Activated naive CD4-positive, alpha-beta T cell treated with anti-CD3 and anti-CD28 coated beads, Interleukin-2, amount 50 U/mL, for 24 hours (primary cell): ENCODE measurements at regions not wholly inside any gene's neighbourhood (a gene's known extent, or its start where the extent isn't known, plus 50 kb on each side); places are given as distances from the start of the nearest gene placed in this dataset.
"Not testable (repeated sequence)": the region's sequence is repeated elsewhere in the genome, so short reads cannot be mapped to it uniquely, and the experiment has no call there.

Source experiments
- H3K27ac Mint-ChIP-seq: one replicate; pipeline ENCODE4 v1.8.0; 2021; ENCODE audit warnings: mild to moderate bottlenecking, mixed read lengths
- H3K27me3 Mint-ChIP-seq: one replicate; pipeline ENCODE4 v1.8.0; 2021; ENCODE audit warnings: mixed read lengths
- H3K36me3 Mint-ChIP-seq: one replicate; pipeline ENCODE4 v1.8.0; 2021; ENCODE audit warnings: mixed read lengths
- H3K4me1 Mint-ChIP-seq: one replicate; pipeline ENCODE4 v1.8.0; 2021; ENCODE audit warnings: mixed read lengths
- H3K4me3 Mint-ChIP-seq: one replicate; pipeline ENCODE4 v1.8.0; 2021; ENCODE audit warnings: mild to moderate bottlenecking, mixed read lengths
- H3K9me3 Mint-ChIP-seq: one replicate; pipeline ENCODE4 v1.8.0; 2021; ENCODE audit warnings: mixed read lengths

GRCh38 chr9:30851600-30851999 lies 1532.8 kb upstream of the ACO1 start:
- Mint-ChIP-seq H3K4me3 (no peak overlapping the region), H3K9me3 (no peaks in the 10 kb centered on the region), H3K27ac (no peak overlapping the region)

DNA sequence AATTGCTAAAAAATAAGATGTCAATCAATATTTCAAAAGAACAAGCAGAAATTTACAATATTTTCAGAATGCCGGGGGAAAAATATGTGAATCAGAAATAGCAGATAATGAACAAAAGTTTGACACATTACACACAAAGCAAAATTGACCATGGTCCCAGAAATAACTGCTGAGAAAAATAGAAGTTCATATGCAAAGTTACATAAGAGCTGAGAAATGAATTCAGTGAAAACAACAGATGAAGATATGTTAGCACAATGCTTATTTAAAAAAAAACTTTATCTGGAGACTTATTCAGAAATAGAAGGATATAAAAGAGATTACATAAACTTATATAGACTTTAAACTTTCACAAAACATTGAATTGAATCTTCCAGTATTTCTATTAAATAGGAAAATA lies 1483.7 kb upstream of the ACO1 start:
- Mint-ChIP-seq H3K4me1 (no peaks in the 10 kb centered on the region), H3K9me3 (no peaks in the 10 kb centered on the region), H3K36me3 (no peaks in the 10 kb centered on the region), H3K4me3 (no peak overlapping the region), H3K27me3 (no peaks in the 10 kb centered on the region), H3K27ac (no peak overlapping the region)

More at GRCh38 chr9:30851600-30851999, 1532.8 kb upstream of the ACO1 start:
- H3K4me1 Mint-ChIP-seq = no peaks in the 10 kb centered on the region
- peaks cover 3% of the 10 kb centered on the region for H3K27me3 Mint-ChIP-seq
- no peaks in the 10 kb centered on the region for H3K36me3 Mint-ChIP-seq

DNA sequence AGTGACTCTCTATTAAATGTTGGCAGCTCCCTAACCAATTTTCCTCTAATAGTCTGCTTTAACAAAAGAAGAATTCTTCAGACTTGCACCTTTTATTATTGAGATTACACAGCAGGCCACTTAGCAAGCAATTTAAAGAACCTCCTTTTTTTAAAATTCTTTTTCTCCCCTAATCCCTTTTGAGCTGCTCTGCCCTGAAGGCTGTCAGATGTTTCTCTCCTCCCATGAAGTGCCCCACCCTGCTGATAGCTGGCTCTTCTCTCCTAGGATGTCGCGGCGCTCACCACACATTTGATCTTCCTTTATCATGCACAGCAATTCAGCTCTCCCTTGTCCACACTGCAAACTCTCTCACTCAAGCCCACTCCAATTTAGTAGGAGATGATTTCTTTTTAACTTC lies 1471.1 kb upstream of the ACO1 start:
- H3K4me3 Mint-ChIP-seq = no peak overlapping the region
- no peaks in the 10 kb centered on the region for H3K36me3 Mint-ChIP-seq
- no peaks in the 10 kb centered on the region for H3K4me1 Mint-ChIP-seq
- H3K27ac Mint-ChIP-seq = no peak overlapping the region
- no peaks in the 10 kb centered on the region for H3K9me3 Mint-ChIP-seq
- peaks cover 1% of the 10 kb centered on the region for H3K27me3 Mint-ChIP-seq

GRCh38 chr9:30915451-30915850 lies 1469.0 kb upstream of the ACO1 start:
- Mint-ChIP-seq H3K4me3 (no peak overlapping the region), H3K27me3 (peaks cover 1% of the 10 kb centered on the region), H3K36me3 (no peaks in the 10 kb centered on the region)

GRCh38 chr9:30925126-30925525 lies 1459.3 kb upstream of the ACO1 start:
- Mint-ChIP-seq H3K4me3 (no peak overlapping the region), H3K4me1 (no peaks in the 10 kb centered on the region)

More at GRCh38 chr9:30915451-30915850, 1469.0 kb upstream of the ACO1 start:
- Mint-ChIP-seq H3K9me3 (no peaks in the 10 kb centered on the region), H3K4me1 (no peaks in the 10 kb centered on the region), H3K27ac (no peak overlapping the region)

DNA sequence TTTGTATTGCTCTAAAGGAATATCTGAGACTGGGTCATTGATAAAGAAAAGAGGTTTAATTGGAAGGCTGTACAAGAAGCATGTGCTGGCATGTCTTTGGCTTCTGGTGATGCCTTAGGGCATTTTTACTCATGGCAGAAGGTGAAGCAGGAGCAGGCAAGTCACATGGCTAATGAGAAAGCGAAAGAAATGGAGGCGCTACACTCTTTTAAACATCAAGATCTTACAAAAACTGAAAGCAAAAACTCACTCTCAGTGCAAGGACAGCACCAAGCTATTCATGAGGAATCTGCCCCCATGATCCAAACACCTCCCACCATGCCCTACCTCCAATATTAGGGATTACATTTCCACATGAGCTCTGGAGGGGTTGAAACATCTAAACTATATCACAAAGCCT lies 1458.8 kb upstream of the ACO1 start:
- Mint-ChIP-seq H3K4me1 (no peaks in the 10 kb centered on the region), H3K4me3 (no peak overlapping the region), H3K27ac (no peak overlapping the region), H3K9me3 (no peaks in the 10 kb centered on the region), H3K36me3 (no peaks in the 10 kb centered on the region), H3K27me3 (no peaks in the 10 kb centered on the region)

More at GRCh38 chr9:30925126-30925525, 1459.3 kb upstream of the ACO1 start:
- Mint-ChIP-seq H3K27me3 (no peaks in the 10 kb centered on the region), H3K36me3 (no peaks in the 10 kb centered on the region), H3K9me3 (no peaks in the 10 kb centered on the region), H3K27ac (no peak overlapping the region)

DNA sequence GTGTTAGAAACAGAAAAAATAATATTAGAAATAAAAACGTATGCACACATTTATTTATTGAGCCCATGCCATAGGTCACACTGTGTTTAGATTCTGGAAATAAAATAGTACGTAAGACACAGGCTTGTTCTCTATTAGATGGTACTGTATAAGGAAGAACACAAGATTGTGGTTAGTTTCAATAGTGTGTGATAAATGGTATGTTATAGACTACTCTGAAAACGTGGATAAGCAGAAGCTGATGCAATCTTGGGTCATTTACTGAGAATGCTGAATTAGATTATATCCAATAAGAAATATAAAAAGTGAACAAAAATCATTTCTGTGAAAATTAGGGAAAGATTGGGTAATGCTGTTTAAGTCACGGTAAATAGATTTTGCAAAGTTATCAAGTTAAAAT lies 1456.4 kb upstream of the ACO1 start:
- Mint-ChIP-seq H3K36me3 (no peaks in the 10 kb centered on the region), H3K27me3 (peaks cover 1% of the 10 kb centered on the region), H3K27ac (no peak overlapping the region), H3K9me3 (no peaks in the 10 kb centered on the region), H3K4me1 (no peaks in the 10 kb centered on the region), H3K4me3 (no peak overlapping the region)

DNA sequence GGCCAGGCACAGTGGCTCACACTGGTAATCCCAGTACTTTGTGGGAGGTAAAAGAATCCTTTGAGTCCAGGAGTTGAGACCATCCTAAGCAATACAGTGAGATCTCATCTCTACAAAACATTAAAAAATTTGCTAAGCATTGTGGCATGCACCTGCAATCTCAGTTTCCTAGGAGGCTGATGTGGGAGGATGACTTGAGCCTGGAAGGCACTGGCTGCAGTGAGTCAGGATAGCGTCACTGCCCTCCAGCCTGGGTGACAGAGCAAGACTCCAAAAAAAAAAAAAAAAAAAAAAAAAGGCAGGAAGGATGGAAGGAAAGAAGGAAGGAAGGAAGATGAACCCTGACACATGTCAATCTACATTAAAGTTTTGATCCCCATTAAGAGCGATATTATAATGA lies 1452.2 kb upstream of the ACO1 start:
- no peaks in the 10 kb centered on the region for H3K36me3 Mint-ChIP-seq
- H3K9me3 Mint-ChIP-seq = no peaks in the 10 kb centered on the region
- no peak overlapping the region for H3K4me3 Mint-ChIP-seq
- peaks cover 1% of the 10 kb centered on the region for H3K27me3 Mint-ChIP-seq
- no peaks in the 10 kb centered on the region for H3K4me1 Mint-ChIP-seq
- H3K27ac Mint-ChIP-seq = no peak overlapping the region

DNA sequence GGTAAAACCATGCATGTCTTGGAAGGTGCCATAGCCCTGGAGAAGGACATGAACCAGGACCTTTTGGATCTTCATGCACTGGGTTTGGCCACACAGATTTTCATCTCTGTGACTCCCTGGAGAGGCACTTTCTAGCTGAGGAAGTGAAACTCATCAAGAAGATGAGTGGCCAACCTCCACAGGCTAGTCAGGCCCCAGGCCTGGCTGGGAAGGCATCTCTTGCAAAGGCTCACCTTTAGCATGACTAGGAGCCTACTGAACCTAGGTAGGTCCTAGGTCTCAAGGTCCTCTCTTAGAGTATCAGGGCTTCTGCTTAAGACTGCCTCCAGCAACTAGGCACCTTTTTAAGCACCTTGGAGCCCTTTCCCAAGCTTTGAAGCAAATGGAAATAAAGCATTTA lies 1448.7 kb upstream of the ACO1 start:
- no peaks in the 10 kb centered on the region for H3K9me3 Mint-ChIP-seq

GRCh38 chr9:30937106-30937505 lies 1447.3 kb upstream of the ACO1 start:
- H3K9me3 Mint-ChIP-seq = no peaks in the 10 kb centered on the region
- no peak overlapping the region for H3K27ac Mint-ChIP-seq
- H3K27me3 Mint-ChIP-seq = peaks cover 1% of the 10 kb centered on the region
- H3K4me3 Mint-ChIP-seq = no peak overlapping the region
- H3K4me1 Mint-ChIP-seq = no peaks in the 10 kb centered on the region
- no peaks in the 10 kb centered on the region for H3K36me3 Mint-ChIP-seq

More for the DNA sequence above, 1448.7 kb upstream of the ACO1 start:
- H3K27me3 Mint-ChIP-seq = peaks cover 1% of the 10 kb centered on the region
- no peak overlapping the region for H3K27ac Mint-ChIP-seq
- H3K4me1 Mint-ChIP-seq = no peaks in the 10 kb centered on the region
- H3K36me3 Mint-ChIP-seq = no peaks in the 10 kb centered on the region
- no peak overlapping the region for H3K4me3 Mint-ChIP-seq

GRCh38 chr9:30942852-30943251 lies 1441.6 kb upstream of the ACO1 start:
- H3K4me1 Mint-ChIP-seq = not testable (repeated sequence)

DNA sequence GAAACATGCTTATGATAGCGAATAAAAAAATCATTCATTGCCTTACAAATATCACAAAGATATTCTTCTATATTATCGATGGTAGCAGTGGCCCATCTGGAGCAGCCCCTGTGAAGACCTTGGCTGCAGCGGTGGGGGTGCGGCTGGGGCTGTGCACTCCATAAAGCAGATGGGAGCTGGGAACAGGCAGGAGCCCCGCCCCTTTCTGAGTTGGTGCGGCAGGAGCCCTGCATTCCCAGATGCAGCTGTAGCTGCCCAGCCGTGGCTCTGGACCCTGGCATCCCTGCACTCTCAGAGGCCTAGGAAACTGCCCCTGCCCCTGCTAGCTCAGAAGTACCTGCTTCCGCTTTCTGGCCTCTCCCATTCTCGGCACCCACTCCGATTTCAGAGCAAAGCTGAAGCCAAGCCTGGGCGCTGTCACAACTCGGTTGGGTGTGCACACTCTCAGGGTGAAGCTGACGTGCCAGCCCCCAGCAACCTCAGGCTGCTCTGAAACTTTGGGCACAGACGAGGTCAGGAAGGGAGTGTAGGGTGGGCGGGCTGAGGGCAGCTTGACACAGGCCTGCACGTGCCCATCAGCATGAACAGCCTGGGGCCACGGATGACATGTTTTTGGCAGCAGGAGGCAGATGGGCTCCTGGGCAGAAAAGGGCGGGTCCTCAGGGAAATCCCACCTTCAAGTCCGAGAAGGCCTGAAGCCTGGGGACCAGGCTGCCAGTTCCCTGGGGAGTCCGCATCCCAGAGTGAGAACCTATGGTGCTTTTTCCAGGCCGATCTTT lies 1440.8 kb upstream of the ACO1 start:
- Mint-ChIP-seq H3K4me3 (no peak overlapping the region), H3K36me3 (no peaks in the 10 kb centered on the region), H3K4me1 (no peaks in the 10 kb centered on the region), H3K9me3 (peaks cover 15% of the 10 kb centered on the region), H3K27ac (no peak overlapping the region), H3K27me3 (no peaks in the 10 kb centered on the region)

More at GRCh38 chr9:30942852-30943251, 1441.6 kb upstream of the ACO1 start:
- H3K36me3 Mint-ChIP-seq, H3K4me3 Mint-ChIP-seq, H3K27me3 Mint-ChIP-seq: not testable (repeated sequence)
- H3K27ac Mint-ChIP-seq = peak overlapping the region; percentile 43
- H3K9me3 Mint-ChIP-seq = peaks cover 12% of the 10 kb centered on the region

DNA sequence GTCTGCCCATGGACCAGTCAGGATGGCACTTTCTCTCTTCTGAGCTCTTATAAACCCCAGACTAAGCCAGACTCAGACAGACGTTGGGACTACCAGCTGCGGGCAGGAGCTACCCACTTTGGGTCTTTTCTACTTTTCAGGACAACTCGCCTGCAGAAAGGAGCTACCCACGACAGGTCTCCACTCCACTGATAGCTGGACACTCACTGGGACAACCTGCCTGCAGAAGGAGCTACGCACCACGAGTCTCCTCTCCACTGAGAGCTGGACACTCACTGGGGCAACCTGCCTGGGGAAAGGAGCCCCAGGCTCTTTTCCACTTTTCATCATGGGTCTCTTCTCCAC lies 1440.2 kb upstream of the ACO1 start:
- H3K4me1 Mint-ChIP-seq = no peaks in the 10 kb centered on the region
- H3K9me3 Mint-ChIP-seq = peaks cover 20% of the 10 kb centered on the region
- no peaks in the 10 kb centered on the region for H3K36me3 Mint-ChIP-seq
- no peak overlapping the region for H3K27ac Mint-ChIP-seq
- no peaks in the 10 kb centered on the region for H3K27me3 Mint-ChIP-seq
- no peak overlapping the region for H3K4me3 Mint-ChIP-seq

- Mint-ChIP-seq H3K36me3 (no peaks in the 10 kb centered on the region), H3K27me3 (no peaks in the 10 kb centered on the region), H3K4me1 (no peaks in the 10 kb centered on the region), H3K9me3 (peaks cover 21% of the 10 kb centered on the region), H3K4me3 (no peak overlapping the region), H3K27ac (no peak overlapping the region)
Measured at GRCh38 chr9:30944741-30945280, 1439.6 kb upstream of the ACO1 start.

DNA sequence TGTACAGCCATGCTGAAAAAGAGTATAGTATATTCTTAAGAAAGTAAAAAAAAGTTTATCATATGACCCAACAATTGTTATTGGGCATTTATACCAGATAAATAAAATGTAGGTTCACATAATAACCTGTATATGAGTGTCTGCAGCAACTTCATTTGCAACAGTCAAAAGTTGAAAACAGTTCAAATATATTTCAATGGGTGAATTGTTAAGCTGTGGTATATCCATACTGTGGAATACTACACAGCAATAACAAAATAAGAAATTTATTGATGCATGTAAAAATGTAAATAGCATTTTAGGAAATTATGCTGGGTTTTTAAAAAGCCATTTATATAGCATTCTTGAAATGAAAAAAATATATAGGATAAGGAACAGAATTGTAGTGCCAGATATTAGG lies 1420.1 kb upstream of the ACO1 start:
- Mint-ChIP-seq H3K27me3 (peaks cover 5% of the 10 kb centered on the region), H3K4me1 (no peaks in the 10 kb centered on the region), H3K36me3 (no peaks in the 10 kb centered on the region), H3K27ac (no peak overlapping the region), H3K9me3 (no peaks in the 10 kb centered on the region), H3K4me3 (no peak overlapping the region)

- H3K9me3 Mint-ChIP-seq = no peaks in the 10 kb centered on the region
- no peaks in the 10 kb centered on the region for H3K4me1 Mint-ChIP-seq
- H3K27me3 Mint-ChIP-seq = peaks cover 6% of the 10 kb centered on the region
Measured at GRCh38 chr9:30967476-30967875, 1417.0 kb upstream of the ACO1 start.

GRCh38 chr9:30970186-30970585 lies 1414.3 kb upstream of the ACO1 start:
- Mint-ChIP-seq H3K9me3 (no peaks in the 10 kb centered on the region), H3K4me1 (no peaks in the 10 kb centered on the region), H3K27ac (no peak overlapping the region), H3K4me3 (no peak overlapping the region), H3K27me3 (peaks cover 2% of the 10 kb centered on the region), H3K36me3 (no peaks in the 10 kb centered on the region)

More at GRCh38 chr9:30967476-30967875, 1417.0 kb upstream of the ACO1 start:
- no peak overlapping the region for H3K4me3 Mint-ChIP-seq
- no peak overlapping the region for H3K27ac Mint-ChIP-seq
- H3K36me3 Mint-ChIP-seq = no peaks in the 10 kb centered on the region
